ENCODE measurements at regions not wholly inside any gene's neighbourhood (a gene's known extent, or its start where the extent isn't known, plus 50 kb on each side); places are given as distances from the start of the nearest gene placed in this dataset.

GRCh38 chr1:55723001-55723400 is 507.8 kb upstream of the USP24 start:
- TF ChIP-seq POLR2A (IDR thresholded peaks at IDR 0.05) = no peak
- TF ChIP-seq CTCF (IDR thresholded peaks at IDR 0.05) = no peak

Data from tibial nerve (tissue), 3 donors.